ENCODE measurements at regions not wholly inside any gene's neighbourhood (a gene's known extent, or its start where the extent isn't known, plus 50 kb on each side); places are given as distances from the start of the nearest gene placed in this dataset.
A peak's percentile ranks its signal among the peaks of the same experiment; 100 is the strongest.
"Not testable (repeated sequence)": the region's sequence is repeated elsewhere in the genome, so short reads cannot be mapped to it uniquely, and the experiment has no call there.

DNA sequence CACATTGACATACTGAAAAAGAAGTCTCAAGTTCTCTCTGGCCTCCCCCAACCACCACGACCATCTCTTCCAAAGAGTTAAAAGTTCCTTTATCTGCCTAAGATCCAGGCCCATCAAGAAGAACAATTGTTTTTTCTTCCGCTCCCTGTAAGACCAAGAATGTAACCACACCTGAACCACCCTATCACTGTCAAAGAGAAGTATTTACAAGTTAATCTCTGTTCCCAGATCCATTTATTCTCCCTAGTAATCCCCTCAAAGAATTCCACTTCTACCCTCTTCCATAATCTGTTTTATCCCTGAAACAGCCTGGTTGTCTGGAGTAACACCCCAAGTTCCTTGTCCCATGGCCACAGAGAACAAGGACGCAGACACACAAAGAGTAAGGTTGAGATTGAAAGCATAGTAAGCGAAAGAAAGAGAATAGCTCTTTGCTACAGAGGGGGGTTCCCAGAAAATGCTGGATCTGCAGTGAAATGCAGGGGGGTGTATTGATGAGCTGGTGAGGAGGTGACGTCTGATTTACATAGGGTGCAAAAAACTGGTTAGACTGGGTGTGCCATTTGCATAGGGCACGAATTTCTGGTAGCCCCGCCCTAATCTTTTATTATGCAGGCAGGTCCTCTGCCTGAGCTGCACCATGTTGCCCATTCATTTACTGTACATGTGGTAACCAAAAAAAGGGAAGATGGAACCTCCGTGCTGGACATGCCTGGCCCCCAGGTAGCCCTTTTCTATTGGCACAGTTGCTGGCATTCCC is 122.0 kb downstream of the SKIDA1 start:
- DNase-seq, result no peak

DNA sequence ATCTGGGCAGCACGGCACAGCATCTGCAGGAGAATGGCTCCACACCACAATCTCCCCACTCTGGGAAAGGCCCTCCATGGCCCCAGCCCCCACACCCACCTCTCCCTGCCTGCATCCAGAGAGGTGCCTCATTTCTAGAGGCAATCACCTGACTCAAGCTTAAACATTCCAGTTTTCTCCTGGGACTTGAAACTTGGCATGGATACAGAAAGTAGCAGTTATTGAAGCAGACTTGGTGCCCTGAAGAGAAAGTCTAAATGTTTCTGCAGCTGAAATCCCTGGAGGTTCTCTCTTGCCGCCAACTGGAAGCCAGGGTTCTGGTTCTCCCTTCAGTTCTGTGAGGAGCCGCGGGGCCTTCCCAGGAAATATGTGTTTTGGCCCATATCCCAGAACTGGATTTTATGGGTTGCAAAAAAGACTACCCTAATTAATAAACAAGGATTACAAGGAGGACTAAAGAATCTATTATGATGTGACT is 122.8 kb downstream of the SKIDA1 start:
- DNase-seq, result no peak

DNA sequence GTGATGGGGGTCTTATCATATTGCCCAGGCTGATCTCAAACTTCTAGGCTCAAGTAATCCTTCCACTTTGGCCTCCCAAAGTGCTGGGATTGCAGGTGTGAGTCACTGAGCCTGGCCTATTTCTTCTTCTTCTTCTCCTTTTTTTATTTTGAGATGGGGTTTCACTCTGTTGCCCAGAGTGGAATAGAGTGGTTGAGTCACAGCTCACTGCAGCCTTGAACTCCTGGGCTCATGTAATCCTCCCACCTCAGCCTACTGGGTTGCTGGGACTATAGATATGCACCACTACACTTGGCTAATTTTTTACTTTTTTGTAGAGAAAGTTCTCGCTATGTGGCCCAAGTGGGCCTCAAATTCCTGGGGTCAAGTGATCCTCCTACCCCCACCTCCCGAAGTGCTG is 124.3 kb downstream of the SKIDA1 start:
- DNase-seq, result no peak

DNA sequence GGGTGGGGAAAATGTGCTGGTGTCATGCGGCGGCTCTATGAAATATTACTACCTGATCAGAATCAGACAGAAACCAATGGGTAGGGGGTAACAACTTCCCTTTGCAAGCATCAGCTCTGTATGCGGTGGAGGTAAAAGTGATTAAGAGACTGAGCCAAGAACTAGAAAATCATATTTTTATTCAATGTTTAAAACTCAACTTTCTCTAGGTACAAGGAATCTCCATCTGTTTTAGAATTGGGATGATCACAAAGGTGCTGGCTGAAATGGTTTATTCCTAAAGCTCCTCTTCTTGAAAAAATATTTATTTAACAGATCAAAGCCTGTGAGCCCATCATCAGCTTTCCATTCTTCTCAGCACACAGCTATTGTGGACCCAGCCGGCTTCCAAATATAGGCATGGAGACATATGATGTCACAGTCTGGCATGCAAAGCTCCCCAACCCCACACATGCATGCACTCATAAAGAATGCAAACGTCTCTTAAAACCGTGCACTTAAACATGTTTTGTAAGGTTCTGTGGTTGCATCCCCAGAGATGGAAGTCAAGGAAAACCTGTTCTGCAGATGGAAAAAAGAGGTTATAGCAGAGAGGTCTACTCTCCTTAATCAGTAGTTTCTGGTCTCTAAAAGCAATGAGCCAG is 126.0 kb downstream of the SKIDA1 start:
- no peak for DNase-seq

DNA sequence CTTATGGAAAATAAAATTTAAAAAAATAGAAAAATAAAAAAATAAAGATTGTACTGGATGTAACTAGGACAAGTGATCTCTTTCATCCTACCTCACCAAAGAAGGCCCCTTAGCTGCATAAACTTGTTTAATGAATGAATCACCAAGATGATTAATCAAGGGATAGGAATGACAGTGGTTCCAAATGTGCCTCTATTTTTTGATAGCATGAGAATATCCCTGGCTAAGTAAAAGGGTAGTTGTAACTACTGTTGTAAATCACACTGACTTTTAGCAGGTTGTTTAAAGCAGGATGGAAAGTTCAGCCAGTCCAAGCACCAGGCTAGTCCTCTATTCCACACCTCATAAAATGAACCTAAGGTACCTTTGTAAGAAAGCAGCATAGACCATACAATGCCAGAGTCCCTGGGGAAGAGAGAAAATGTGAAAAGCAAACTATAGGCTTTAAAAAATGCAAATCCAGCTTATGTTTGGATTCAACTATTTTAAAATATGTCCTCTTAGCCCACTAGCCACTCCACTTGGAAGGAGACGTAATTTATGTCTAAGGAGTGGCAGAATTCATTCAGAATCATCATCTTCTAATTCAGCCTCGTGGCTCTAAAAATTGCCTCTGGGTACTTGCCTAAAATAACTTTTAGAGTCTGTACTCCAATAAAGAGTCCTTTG is 126.8 kb downstream of the SKIDA1 start:
- DNase-seq, result no peak

DNA sequence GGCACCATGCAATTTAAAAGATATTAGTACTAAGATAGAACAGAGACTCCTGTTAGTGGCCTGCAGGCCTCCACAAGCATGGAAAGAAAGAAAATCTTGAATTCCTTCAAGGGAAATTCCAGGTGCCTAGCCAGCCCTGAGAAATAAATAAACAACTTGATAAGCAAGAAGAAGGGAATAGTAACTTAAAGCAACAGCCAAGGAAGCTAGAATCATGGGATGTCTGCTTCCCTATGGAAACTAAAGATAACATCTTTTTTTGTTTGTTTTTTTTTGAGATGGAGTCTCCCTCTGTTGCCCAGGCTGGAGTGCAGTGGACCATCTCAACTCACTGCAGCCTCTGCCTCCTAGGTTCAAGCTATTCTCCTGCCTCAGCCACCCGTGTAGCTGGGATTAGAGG is 128.6 kb downstream of the SKIDA1 start:
- no peak for DNase-seq

DNA sequence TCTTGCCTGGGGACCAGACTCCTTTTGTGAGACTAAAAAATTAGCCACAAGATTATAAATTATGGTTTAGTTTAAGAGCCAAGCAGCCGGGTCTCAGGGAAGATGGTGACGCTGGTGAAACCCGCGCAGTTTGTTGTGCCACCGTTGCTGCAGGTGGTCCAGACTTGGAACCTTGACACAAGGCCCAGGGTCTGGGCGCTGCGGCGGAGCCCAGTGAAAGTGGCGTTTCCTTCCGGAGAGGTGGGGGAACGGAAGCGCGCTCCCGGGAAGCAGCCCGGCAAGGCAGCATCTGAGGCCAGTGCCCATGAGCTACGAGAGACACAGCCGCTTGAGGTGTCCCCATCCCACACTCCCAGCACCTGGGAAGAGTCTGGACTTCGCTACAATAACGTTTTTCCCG is 131.6 kb downstream of the SKIDA1 start:
- no peak for DNase-seq

DNA sequence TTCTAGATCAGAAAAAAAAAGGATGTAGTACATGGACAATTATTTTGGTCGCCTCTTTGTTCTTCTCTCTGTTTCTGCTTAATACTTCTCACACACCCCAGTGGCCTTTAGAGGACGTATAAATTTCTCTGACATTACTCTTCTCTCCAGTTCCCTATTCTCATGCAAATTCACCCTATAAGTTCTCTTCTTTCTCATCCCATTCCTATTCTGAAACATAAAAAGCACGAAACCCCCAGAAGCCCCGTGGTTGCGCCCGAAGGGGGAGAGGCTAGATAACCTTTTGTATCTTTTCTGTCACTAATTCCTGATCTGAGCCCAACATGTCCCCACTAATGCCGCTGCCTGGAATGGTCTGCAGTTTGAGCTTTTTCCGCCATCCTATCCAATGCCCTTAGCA is 136.9 kb downstream of the SKIDA1 start:
- DNase-seq, result no peak

DNA sequence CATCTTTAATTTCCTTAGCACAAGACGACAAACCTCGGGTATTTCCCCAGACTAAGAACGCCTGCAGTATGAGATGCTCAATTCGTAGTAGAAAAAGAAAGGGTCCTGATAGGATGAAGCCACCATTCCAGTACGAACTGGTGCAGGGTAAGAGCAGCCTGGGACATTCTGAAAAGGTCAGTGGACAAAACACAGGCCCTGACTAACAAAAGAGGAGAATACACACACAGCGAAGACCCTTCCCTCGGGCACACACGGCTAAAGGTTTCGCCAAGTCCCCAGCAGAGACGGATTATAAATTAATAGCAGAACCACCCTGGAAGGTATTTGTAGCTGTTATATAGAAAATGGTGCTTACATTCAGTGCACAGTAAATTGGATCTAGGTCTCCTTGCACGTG is 137.6 kb downstream of the SKIDA1 start:
- DNase-seq, result no peak

DNA sequence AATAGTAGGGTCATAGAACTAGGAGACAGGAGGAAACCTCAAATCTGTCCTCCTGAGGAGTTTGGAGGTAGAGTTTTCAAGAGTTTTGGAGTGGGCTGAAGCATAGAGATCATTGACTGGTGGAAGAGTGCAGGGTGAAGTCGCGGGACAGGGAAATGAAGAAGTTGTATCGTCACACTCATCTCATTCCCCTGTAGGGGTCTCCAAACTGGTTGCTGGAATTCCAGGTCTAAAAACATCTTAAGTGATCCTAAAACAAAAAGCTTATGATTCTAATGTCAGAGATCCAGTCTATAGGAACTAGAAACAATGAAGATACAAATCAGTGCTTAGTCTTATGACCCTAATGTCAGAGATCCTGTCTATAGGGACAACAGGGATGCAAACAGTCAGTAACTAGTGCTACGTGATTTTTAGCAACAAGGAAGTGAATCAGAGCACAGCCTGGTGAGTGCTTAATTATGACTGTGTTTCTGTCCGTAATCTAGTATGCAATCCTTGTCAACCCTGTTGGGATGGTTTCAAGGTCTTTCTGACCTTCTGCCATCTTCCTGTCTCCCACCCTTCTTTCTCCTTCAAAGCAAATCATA is 139.4 kb downstream of the SKIDA1 start:
- DNase-seq, result no peak

DNA sequence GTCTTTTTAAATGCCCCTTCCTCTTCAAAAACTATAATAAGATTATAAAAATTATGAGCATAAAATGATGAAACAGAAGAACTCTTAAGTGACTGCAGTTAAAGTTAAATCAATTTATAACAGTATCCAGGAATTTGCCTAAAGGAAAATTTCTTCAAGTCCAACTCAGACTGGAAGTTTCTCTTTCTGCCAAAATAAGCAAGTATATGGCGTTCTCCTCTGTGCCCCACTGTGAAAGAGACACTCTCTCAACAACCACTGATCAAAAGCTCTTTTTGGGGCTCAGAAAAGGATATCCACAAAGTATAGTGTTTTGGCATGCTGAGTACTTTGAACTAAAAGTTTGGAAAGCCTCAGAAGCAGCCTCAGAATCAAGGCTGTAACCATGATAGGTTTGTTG is 139.9 kb downstream of the SKIDA1 start:
- no peak for DNase-seq

DNA sequence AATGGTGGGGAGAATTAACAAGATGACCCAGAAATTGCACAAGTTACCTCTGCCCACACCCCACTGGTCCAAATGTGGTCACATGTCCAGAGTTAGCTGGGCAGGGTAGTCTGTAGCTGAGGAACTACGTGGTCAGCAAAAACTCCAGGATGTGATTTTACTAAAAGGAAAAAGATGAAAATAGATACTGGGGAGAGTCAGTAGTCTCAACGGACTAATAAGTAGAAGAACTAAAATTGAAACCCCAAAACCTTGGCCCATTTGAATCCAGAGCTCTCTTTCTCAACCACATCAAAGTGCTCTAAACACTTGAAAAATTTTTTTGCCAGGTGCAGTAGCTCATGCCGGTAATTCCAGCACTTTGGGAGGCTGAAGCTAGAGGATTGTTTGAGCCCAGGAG is 146.3 kb downstream of the SKIDA1 start:
- DNase-seq, result no peak

DNA sequence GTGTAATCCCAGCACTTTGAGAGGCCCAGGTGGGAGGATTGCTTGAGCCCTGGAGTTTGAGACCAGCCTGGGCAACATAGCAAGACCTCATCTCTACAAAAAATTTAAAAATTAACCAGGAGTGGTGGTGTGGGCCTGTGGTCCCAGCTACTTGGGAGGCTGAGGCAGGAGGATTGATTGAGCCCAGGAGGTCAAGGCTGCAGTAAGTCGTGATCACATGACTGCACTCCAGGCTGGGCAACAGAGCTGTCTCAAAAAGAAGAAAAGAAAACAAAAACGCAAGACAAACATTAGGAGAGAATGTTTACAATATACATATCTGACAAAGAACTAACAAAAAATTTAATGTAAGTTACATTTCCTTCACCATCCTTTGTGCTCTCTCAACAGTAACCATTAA is 150.2 kb downstream of the SKIDA1 start:
- DNase-seq, result not testable (repeated sequence)

DNA sequence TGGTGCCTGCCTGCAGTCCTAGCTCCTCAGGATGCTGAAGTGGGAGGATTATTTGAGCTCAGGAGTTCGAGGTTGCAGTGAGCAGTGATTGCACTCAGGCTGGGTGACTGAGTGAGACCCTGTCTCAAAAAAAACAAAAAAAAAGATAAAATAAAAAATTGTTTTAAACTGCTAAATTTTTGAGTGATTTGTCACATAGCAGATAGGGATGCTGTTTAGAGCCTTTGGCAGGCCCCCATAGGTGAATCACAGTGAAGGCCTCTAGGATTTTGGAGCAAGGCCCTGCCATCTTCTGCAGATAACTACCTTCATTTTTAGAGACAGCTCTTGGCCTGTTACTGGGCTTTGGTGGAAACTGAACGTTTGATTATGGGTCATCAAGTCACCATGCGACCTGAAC is 151.6 kb downstream of the SKIDA1 start:
- DNase-seq, result not testable (repeated sequence)

DNA sequence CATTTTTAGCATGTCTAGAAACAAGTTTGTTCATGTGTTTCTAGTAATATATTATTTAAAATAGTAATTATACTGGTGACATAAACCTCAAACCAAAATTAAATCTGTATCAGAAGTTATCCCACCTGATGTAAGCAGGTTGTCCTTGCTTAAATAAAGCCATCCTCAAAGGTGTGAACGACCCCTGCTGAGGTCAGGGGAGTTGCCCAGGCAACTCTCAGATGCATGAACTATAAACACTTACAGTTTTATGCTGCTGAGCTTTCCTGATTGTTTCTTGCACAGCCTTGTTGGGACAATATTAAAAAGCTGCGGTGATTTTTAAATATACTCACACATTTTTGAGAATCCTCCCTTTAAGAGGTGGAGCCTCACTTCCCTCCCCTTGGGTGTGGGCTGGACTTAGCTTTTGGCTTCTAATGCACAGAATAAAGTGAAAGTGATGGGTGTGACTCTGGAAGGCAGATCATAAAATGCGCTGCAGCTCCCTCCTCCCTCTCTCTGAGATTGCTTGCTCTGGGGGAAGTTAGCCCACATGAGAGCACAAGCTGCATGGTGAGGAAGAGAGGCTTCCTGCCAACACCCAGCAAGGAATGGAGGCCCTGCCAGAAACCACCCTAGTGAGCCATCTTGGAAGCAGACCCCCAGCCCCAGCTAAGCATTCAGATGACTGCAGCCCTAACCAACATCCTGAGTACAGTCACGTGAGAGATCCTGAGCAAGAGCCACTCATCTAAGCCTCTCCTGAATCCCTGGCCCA is 152.7 kb downstream of the SKIDA1 start:
- DNase-seq, result peak; percentile 3

DNA sequence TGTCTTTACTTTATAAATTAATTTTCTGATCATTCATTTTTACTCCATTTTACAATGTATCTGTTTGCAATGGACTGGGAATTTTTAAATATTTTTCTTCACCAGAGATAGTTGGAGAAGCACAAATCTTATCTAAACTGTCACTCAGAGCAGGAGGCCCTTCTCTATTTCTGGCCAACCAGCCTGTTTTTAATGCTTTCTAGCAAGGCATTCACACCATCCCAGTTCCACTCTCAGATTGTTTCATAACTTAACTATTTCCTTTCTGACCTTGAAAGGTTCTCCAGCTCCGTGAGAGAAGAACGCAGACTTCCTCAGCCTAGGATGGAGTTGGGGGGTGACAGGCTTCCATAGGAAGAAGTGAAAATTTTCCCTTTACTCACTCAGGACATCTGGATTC is 155.8 kb downstream of the SKIDA1 start:
- no peak for DNase-seq

DNA sequence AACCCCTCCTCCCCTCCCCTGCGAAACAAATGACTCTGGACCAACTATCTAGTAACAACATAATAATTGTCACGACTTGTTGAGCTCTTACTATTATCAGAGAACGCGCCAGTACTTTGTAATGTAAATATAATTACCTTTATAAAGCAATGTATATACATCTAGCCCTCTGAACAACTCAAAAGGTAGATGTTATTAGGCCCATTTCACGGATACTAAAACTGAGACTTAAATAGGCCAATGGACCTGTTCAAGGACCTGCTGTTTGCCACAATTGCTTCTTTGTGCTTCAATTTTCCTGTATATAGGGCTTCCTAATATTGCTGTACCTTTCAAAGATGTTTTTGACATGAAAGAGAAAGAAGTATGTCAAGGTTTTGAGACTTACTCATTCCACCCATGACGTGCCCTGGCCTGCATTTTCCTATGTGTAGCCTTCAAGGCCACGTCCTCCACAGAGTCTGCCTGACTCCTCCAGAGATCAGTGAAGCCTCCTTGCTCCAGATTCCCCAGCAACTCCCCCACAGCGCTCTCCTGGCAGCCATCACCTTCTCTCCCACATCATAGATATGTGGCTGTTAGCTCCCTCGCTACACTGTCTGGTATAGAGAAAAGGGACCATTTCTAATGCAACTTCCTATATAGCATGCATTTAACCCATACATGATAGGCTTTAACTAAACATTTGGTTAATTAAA is 156.6 kb downstream of the SKIDA1 start:
- DNase-seq, result no peak

DNA sequence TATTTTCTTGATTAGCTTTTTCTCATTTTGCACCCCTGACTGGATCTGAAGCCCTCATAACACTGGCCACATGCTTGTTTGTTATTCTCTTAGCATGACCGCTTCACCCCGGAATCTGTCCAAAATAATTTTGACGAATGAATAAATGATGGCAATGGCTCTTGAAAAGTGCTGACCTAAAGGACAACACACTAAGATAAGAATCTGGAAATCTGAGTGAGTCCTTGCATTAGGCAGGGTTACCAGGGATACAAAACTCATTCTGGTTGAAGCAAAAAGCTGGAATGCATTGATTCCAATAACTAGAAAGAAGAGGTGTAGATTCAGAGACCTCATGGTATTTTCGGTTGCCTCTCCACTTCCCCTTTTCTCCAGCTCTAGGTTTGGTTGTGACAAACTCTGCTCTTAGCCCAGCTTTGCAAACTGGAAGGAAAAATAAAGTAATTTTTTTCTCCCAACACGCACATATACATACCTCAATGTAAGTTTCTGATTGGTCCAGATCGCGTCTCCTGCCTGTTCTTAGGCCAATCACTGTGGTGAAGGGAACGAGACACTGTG is 157.4 kb downstream of the SKIDA1 start:
- no peak for DNase-seq

DNA sequence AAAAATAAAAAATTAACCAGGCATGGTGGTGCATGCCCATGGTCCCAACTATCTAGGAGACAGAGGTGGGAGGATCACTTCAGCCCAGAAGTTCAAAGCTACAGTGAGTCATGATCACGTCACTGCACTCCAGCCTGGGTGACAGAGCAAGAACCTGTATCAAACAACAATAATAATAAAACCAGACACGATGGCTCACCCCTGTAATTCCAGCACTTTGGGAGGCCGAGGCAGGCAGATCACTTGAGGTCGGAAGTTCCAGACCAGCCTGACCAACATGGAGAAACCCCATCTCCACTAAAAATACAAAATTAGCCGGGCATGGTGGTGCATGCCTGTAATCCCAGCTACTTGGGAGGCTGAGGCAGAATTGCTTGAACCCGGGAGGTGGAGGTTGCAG is 159.4 kb downstream of the SKIDA1 start:
- not testable (repeated sequence) for DNase-seq

DNA sequence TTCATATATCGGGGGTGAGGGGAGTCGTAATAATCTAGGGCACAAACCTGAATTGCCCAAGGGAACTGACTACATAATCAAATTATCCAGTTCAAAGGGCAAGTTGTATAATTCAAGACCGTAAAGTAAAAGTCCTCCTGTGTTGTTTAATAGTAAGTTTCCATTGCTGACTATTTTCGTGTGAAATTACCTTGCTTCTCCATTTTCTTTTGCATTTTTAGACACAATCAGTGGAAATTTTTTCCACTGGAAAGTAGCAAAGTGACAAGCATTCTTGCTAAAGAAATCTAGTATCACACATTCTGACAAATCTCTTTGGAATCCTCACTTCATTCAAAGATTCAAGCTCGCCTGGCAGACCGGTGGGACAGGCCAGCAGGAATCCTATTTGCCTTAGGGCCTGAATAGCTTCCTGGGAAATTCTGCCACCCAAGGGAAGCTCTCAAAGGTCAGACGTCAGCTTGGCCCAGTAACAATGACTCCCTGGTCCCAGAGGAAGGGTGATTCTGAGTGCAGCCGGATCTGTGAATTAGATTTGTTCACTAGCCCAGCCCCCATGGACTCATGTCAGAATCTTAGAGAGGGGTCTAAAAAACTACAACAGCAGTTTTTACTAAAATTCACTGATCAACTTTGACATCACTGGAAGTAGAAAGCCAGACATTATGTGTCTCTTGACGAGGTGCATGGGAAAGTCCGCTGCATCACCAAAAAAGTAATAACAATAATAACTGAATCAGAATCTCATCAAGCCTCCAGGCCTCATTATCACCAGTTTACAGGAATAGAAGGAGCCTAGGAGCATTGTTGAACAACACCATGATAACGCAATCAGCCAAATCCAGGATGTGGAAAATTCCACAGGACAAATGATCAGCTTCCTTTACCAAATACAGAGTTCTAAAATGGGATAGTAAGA is 161.0 kb downstream of the SKIDA1 start:
- DNase-seq, result no peak

DNA sequence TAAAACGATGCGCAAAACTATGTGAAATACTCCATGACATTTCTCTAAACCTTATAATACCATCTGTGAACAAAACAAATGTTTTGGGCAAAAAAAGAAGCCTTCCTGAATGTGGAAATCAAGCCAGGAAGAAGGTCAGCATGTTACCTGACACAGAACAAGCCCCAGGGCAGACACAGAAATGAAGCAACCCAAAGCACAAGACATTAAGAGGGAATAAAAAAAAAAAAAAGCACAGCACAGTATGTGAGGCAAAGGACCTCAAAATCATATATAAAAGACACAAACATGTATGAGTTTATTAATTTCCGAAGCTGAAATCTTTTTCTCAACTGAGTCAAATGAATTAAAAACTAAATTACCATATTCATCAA is 161.8 kb downstream of the SKIDA1 start:
- no peak for DNase-seq
